ENCODE measurements at regions not wholly inside any gene's neighbourhood (a gene's known extent, or its start where the extent isn't known, plus 50 kb on each side); places are given as distances from the start of the nearest gene placed in this dataset.

- TF ChIP-seq EZH2 (IDR thresholded peaks at IDR 0.05; ENCODE audit: low read depth) (no peak), CTCF (conservative IDR thresholded peaks at IDR 0.05) (no peak)
Measured at GRCh38 chr14:58850011-58850410, 212.2 kb downstream of the DACT1 start.
